ENCODE measurements at regions not wholly inside any gene's neighbourhood (a gene's known extent, or its start where the extent isn't known, plus 50 kb on each side); places are given as distances from the start of the nearest gene placed in this dataset.

- H3F3A ChIP-seq (ENCODE audit: insufficient read depth), result no peaks in the 10 kb centered on the region
- no peak overlapping the region for H3K4me2 ChIP-seq (ENCODE audit: unreplicated experiment)
- no peak for DNase-seq
- no peaks in the 10 kb centered on the region for H3K79me2 ChIP-seq (ENCODE audit: insufficient read depth)
- no peaks in the 10 kb centered on the region for H3K36me3 ChIP-seq (ENCODE audit: low read depth)
- H3K27me3 ChIP-seq (replicated peaks; ENCODE audit: insufficient read depth), result no peaks in the 10 kb centered on the region
- in situ Hi-C loops (cut with MboI), result no loop called here
- H3K9me3 ChIP-seq (ENCODE audit: low read depth), result no peaks in the 10 kb centered on the region
- no peak overlapping the region for H3K4me3 ChIP-seq
- H4K20me1 ChIP-seq (ENCODE audit: insufficient read depth), result no peaks in the 10 kb centered on the region
- H3K9ac ChIP-seq, result no peak overlapping the region
- TF ChIP-seq EZH2phosphoT487 (IDR thresholded peaks at IDR 0.05; ENCODE audit: insufficient read depth, low read depth) (no peak), EZH2 (IDR thresholded peaks at IDR 0.05; ENCODE audit: insufficient read depth, poor library complexity, severe bottlenecking) (no peak)
- no peak overlapping the region for H2AFZ ChIP-seq
- H3K27ac ChIP-seq, result no peak overlapping the region
- 30 to 36% methylated on average over 5 of the region's 5 CpGs for WGBS, 2 experiments (ENCODE audit: low coverage in 1 of 2, low lambda C conversion rate in 2 of 2, missing lambda C conversion rate in 2 of 2)
- H3K9me2 ChIP-seq (ENCODE audit: insufficient read depth), result no peaks in the 10 kb centered on the region
- H3K4me1 ChIP-seq (ENCODE audit: insufficient read depth), result no peaks in the 10 kb centered on the region
Measured at GRCh38 chr13:105031306-105031705, 1504.2 kb downstream of the EFNB2 start.

- Histone ChIP-seq H2AFZ (no peak overlapping the region), H3K4me3 (no peak overlapping the region), H3K9ac (no peak overlapping the region), H3K79me2 (ENCODE audit: insufficient read depth) (no peaks in the 10 kb centered on the region), H3K36me3 (ENCODE audit: low read depth) (no peaks in the 10 kb centered on the region), H3K27ac (no peak overlapping the region), H3K9me2 (ENCODE audit: insufficient read depth) (no peaks in the 10 kb centered on the region), H4K20me1 (ENCODE audit: insufficient read depth) (no peaks in the 10 kb centered on the region), H3K4me1 (ENCODE audit: insufficient read depth) (no peaks in the 10 kb centered on the region), H3K4me2 (ENCODE audit: unreplicated experiment) (no peak overlapping the region), H3F3A (ENCODE audit: insufficient read depth) (no peaks in the 10 kb centered on the region), H3K9me3 (ENCODE audit: low read depth) (no peaks in the 10 kb centered on the region), H3K27me3 (replicated peaks; ENCODE audit: insufficient read depth) (no peaks in the 10 kb centered on the region)
- in situ Hi-C loops (cut with MboI), result no loop called here
- TF ChIP-seq EZH2 (IDR thresholded peaks at IDR 0.05; ENCODE audit: insufficient read depth, poor library complexity, severe bottlenecking), result no peak
- TF ChIP-seq EZH2phosphoT487 (IDR thresholded peaks at IDR 0.05; ENCODE audit: insufficient read depth, low read depth), result no peak
- no peak for DNase-seq
- 11 to 12% methylated on average over 3 of the region's 3 CpGs for WGBS, 2 experiments (ENCODE audit: low coverage in 1 of 2, low lambda C conversion rate in 2 of 2, missing lambda C conversion rate in 2 of 2)
Measured at GRCh38 chr13:105030851-105031250, 1504.6 kb downstream of the EFNB2 start.

DNA sequence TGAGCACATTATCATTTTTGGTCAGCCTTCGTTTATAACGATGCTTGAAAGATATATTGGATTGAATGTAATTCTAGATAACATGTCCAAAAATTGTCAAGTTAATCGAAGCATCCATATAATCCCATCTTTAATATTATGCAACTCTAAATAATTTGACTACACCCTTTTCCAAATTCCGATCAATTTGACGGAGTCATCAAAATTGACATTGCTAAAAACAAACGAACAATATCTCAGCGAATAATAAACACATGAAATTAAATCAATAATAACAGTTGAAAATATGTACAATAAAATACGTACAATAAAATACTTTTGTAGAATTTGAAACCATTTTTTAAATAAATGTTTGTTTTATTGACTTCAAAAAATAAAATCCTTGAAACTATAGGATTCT, 1516.4 kb downstream of the EFNB2 start:
- Histone ChIP-seq H4K20me1 (ENCODE audit: insufficient read depth) (no peaks in the 10 kb centered on the region), H3K4me2 (ENCODE audit: unreplicated experiment) (no peak overlapping the region), H3K9me3 (ENCODE audit: low read depth) (no peaks in the 10 kb centered on the region), H3K9me2 (ENCODE audit: insufficient read depth) (no peaks in the 10 kb centered on the region), H3K4me3 (no peak overlapping the region), H3F3A (ENCODE audit: insufficient read depth) (no peaks in the 10 kb centered on the region), H3K27ac (no peak overlapping the region), H3K9ac (no peak overlapping the region), H3K4me1 (ENCODE audit: insufficient read depth) (no peaks in the 10 kb centered on the region), H3K36me3 (ENCODE audit: low read depth) (no peaks in the 10 kb centered on the region), H3K27me3 (replicated peaks; ENCODE audit: insufficient read depth) (no peaks in the 10 kb centered on the region), H3K79me2 (ENCODE audit: insufficient read depth) (no peaks in the 10 kb centered on the region), H2AFZ (no peak overlapping the region)
- in situ Hi-C loops (cut with MboI), result no loop called here
- WGBS, 2 experiments (ENCODE audit: low coverage in 1 of 2, low lambda C conversion rate in 2 of 2, missing lambda C conversion rate in 2 of 2), result 66 to 72% methylated on average over 8 of the region's 8 CpGs
- no peak for DNase-seq
- TF ChIP-seq EZH2phosphoT487 (IDR thresholded peaks at IDR 0.05; ENCODE audit: insufficient read depth, low read depth) (no peak), EZH2 (IDR thresholded peaks at IDR 0.05; ENCODE audit: insufficient read depth, poor library complexity, severe bottlenecking) (no peak)

- Histone ChIP-seq H3K36me3 (ENCODE audit: low read depth) (no peaks in the 10 kb centered on the region), H3K4me3 (no peak overlapping the region), H3F3A (ENCODE audit: insufficient read depth) (no peaks in the 10 kb centered on the region), H3K9me2 (ENCODE audit: insufficient read depth) (no peaks in the 10 kb centered on the region), H3K4me2 (ENCODE audit: unreplicated experiment) (no peak overlapping the region), H3K27me3 (replicated peaks; ENCODE audit: insufficient read depth) (no peaks in the 10 kb centered on the region), H3K9me3 (ENCODE audit: low read depth) (no peaks in the 10 kb centered on the region), H2AFZ (no peak overlapping the region), H3K79me2 (ENCODE audit: insufficient read depth) (no peaks in the 10 kb centered on the region), H3K27ac (no peak overlapping the region), H3K4me1 (ENCODE audit: insufficient read depth) (no peaks in the 10 kb centered on the region), H4K20me1 (ENCODE audit: insufficient read depth) (no peaks in the 10 kb centered on the region), H3K9ac (no peak overlapping the region)
- WGBS, 2 experiments (ENCODE audit: low coverage in 1 of 2, low lambda C conversion rate in 2 of 2, missing lambda C conversion rate in 2 of 2), result 18 to 32% methylated on average over 4 of the region's 4 CpGs
- no peak for TF ChIP-seq EZH2 (IDR thresholded peaks at IDR 0.05; ENCODE audit: insufficient read depth, poor library complexity, severe bottlenecking)
- TF ChIP-seq EZH2phosphoT487 (IDR thresholded peaks at IDR 0.05; ENCODE audit: insufficient read depth, low read depth), result no peak
- in situ Hi-C loops (cut with MboI), result no loop called here
- DNase-seq, result no peak
Measured at GRCh38 chr13:105016266-105016665, 1519.2 kb downstream of the EFNB2 start.

DNA sequence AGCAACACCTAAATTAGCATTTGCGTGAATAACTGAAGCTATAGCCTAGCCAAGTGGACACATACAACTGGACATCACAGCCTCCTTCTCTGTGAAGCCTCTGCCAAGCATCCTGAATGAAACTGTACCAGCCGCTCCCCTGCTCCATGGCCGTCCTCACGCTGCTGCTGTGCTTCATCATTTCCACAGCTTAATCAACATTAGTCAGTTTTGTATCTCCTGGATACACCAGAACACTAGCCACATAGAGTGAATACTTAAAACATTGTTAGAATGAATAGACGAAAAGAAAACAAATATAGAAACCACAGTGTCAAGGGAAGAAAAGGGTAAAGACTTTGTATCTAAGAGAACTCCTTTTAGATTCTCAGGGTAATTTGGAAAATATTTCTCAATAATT, 1526.9 kb downstream of the EFNB2 start:
- Histone ChIP-seq H3K4me3 (no peak overlapping the region), H2AFZ (no peak overlapping the region), H3K4me2 (ENCODE audit: unreplicated experiment) (no peak overlapping the region), H3F3A (ENCODE audit: insufficient read depth) (no peaks in the 10 kb centered on the region), H3K9ac (no peak overlapping the region), H3K27me3 (replicated peaks; ENCODE audit: insufficient read depth) (no peaks in the 10 kb centered on the region), H4K20me1 (ENCODE audit: insufficient read depth) (no peaks in the 10 kb centered on the region), H3K9me2 (ENCODE audit: insufficient read depth) (no peaks in the 10 kb centered on the region), H3K79me2 (ENCODE audit: insufficient read depth) (no peaks in the 10 kb centered on the region), H3K9me3 (ENCODE audit: low read depth) (no peaks in the 10 kb centered on the region), H3K36me3 (ENCODE audit: low read depth) (no peaks in the 10 kb centered on the region), H3K27ac (no peak overlapping the region), H3K4me1 (ENCODE audit: insufficient read depth) (no peaks in the 10 kb centered on the region)
- 55 to 64% methylated on average over 5 of the region's 5 CpGs for WGBS, 2 experiments (ENCODE audit: low coverage in 1 of 2, low lambda C conversion rate in 2 of 2, missing lambda C conversion rate in 2 of 2)
- TF ChIP-seq EZH2phosphoT487 (IDR thresholded peaks at IDR 0.05; ENCODE audit: insufficient read depth, low read depth) (no peak), EZH2 (IDR thresholded peaks at IDR 0.05; ENCODE audit: insufficient read depth, poor library complexity, severe bottlenecking) (no peak)
- in situ Hi-C loops (cut with MboI), result no loop called here
- DNase-seq, result no peak
